Ascending aorta (tissue), 2 donors: ENCODE measurements at regions not wholly inside any gene's neighbourhood (a gene's known extent, or its start where the extent isn't known, plus 50 kb on each side); places are given as distances from the start of the nearest gene placed in this dataset.

Experiments
- DNase-seq, 2 donors: peaks; one replicate each; pipeline ENCODE4 v3.0.0-alpha.2; 2019; ENCODE audit warnings: low spot score in 2 of 2
- H3K27ac ChIP-seq, 2 donors: fragments of 200-600 bp; sonication (generic); one replicate each; pipeline ENCODE4 v1.5.1; 2016 to 2017; ENCODE audit warnings: mild to moderate bottlenecking in 1 of 2
- H3K27me3 ChIP-seq: fragments of 200-600 bp; sonication (generic); one replicate; pipeline ENCODE4 v1.5.1; 2017
- H3K36me3 ChIP-seq, 2 donors: fragments of 200-600 bp; sonication (generic); one replicate each; pipeline ENCODE4 v1.5.1; 2016
- H3K4me1 ChIP-seq, 2 donors: fragments of 200-600 bp; sonication (generic); one replicate each; pipeline ENCODE4 v1.5.1; 2016 to 2017; ENCODE audit warnings: mild to moderate bottlenecking in 1 of 2
- H3K4me3 ChIP-seq, 2 donors: fragments of 200-600 bp; sonication (generic); one replicate each; pipeline ENCODE4 v1.5.1; 2016 to 2017; ENCODE audit warnings: mild to moderate bottlenecking in 1 of 2
- H3K9me3 ChIP-seq, 2 donors: fragments of 200-600 bp; sonication (generic); one replicate each; pipeline ENCODE4 v1.5.1; 2016
- CTCF ChIP-seq, 3 experiments: fragments of 200-600 bp in 2 of 3; fragments of 450-650 bp in 1 of 3; sonication (generic) in 2 of 3; IDR thresholded peaks; one replicate each; pipeline ENCODE4 v1.5.1; 2016 to 2019; ENCODE audit warnings: antibody characterized with exemption in 3 of 3, mild to moderate bottlenecking in 1 of 3, moderate library complexity in 1 of 3
- intact Hi-C: fragments of 100-400 bp; cut with DNase I; formaldehyde crosslinking; loops from one replicate; pipeline ENCODE4 v1.15.1; 2023

GRCh38 chr4:117429506-117429905 lies 344.1 kb upstream of the TRAM1L1 start:
- Histone ChIP-seq H3K27me3 (no peaks in the 10 kb centered on the region), H3K36me3 (no peaks in the 10 kb centered on the region), H3K4me3 (no peak overlapping the region), H3K9me3 (no peaks in the 10 kb centered on the region), H3K27ac (no peak overlapping the region), H3K4me1 (no peaks in the 10 kb centered on the region)
- no peak for DNase-seq
- intact Hi-C loops, result no loop called here
- TF ChIP-seq CTCF (IDR thresholded peaks at IDR 0.05), result no peak

- Histone ChIP-seq H3K36me3 (no peaks in the 10 kb centered on the region), H3K27me3 (no peaks in the 10 kb centered on the region), H3K27ac (no peak overlapping the region), H3K4me3 (no peak overlapping the region), H3K9me3 (no peaks in the 10 kb centered on the region), H3K4me1 (no peaks in the 10 kb centered on the region)
- intact Hi-C loops, result no loop called here
- no peak for TF ChIP-seq CTCF (IDR thresholded peaks at IDR 0.05)
- DNase-seq, result no peak
Measured at GRCh38 chr4:117434424-117434823, 349.0 kb upstream of the TRAM1L1 start.

GRCh38 chr4:117447925-117448324 lies 362.5 kb upstream of the TRAM1L1 start:
- no peaks in the 10 kb centered on the region for H3K36me3 ChIP-seq
- no peak for DNase-seq
- TF ChIP-seq CTCF (IDR thresholded peaks at IDR 0.05), result no peak
- H3K4me3 ChIP-seq, result no peak overlapping the region
- no peak overlapping the region for H3K27ac ChIP-seq
- intact Hi-C loops, result no loop called here
- peaks cover 0 to 6% of the 10 kb centered on the region in 2 donors for H3K9me3 ChIP-seq
- no peaks in the 10 kb centered on the region for H3K4me1 ChIP-seq
- no peaks in the 10 kb centered on the region for H3K27me3 ChIP-seq

GRCh38 chr4:117455088-117455487 lies 369.7 kb upstream of the TRAM1L1 start:
- no peak overlapping the region for H3K4me3 ChIP-seq
- intact Hi-C loops, result no loop called here
- H3K36me3 ChIP-seq, result no peaks in the 10 kb centered on the region
- TF ChIP-seq CTCF (IDR thresholded peaks at IDR 0.05), result no peak
- no peak overlapping the region for H3K27ac ChIP-seq
- no peaks in the 10 kb centered on the region for H3K9me3 ChIP-seq
- no peaks in the 10 kb centered on the region for H3K4me1 ChIP-seq
- H3K27me3 ChIP-seq, result no peaks in the 10 kb centered on the region
- DNase-seq, result no peak

GRCh38 chr4:117466388-117466787 lies 381.0 kb upstream of the TRAM1L1 start:
- Histone ChIP-seq H3K27me3 (no peaks in the 10 kb centered on the region), H3K36me3 (no peaks in the 10 kb centered on the region), H3K4me1 (no peaks in the 10 kb centered on the region), H3K9me3 (no peaks in the 10 kb centered on the region), H3K4me3 (no peak overlapping the region), H3K27ac (no peak overlapping the region)
- DNase-seq, result no peak
- TF ChIP-seq CTCF (IDR thresholded peaks at IDR 0.05), result no peak
- intact Hi-C loops, result no loop called here

- no peak for TF ChIP-seq CTCF (IDR thresholded peaks at IDR 0.05)
- no peak overlapping the region for H3K27ac ChIP-seq
- H3K4me3 ChIP-seq, result no peak overlapping the region
- H3K4me1 ChIP-seq, result no peaks in the 10 kb centered on the region
- H3K36me3 ChIP-seq, result no peaks in the 10 kb centered on the region
- no peaks in the 10 kb centered on the region for H3K27me3 ChIP-seq
- intact Hi-C loops, result no loop called here
- DNase-seq, result no peak
- H3K9me3 ChIP-seq, result no peaks in the 10 kb centered on the region
Measured at GRCh38 chr4:117467404-117467803, 382.0 kb upstream of the TRAM1L1 start.
